Upper lobe of left lung (tissue), 6 donors: ENCODE measurements at regions not wholly inside any gene's neighbourhood (a gene's known extent, or its start where the extent isn't known, plus 50 kb on each side); places are given as distances from the start of the nearest gene placed in this dataset.

Experiments
- ATAC-seq, 2 donors: fragments of 200-7000 bp; cut with Tn5 transposase; one replicate each; pipeline ENCODE4 v1.9.1; 2022; ENCODE audit warnings: mild to moderate bottlenecking in 2 of 2, moderate library complexity in 2 of 2; ENCODE audit not compliant: low FRiP score in 2 of 2
- DNase-seq, 2 donors: peaks; one replicate each; pipeline ENCODE4 v3.0.0-alpha.2; 2019 to 2020
- H3K27ac ChIP-seq, 4 donors: fragments of 200-600 bp; sonication (generic); one replicate each; pipeline ENCODE4 v1.5.1; 2016 to 2019
- H3K27me3 ChIP-seq, 4 donors: fragments of 200-600 bp; sonication (generic); one replicate each; pipeline ENCODE4 v1.5.1; 2017 to 2019
- H3K36me3 ChIP-seq, 4 donors: fragments of 200-600 bp; sonication (generic); one replicate each; pipeline ENCODE4 v1.5.1; 2016 to 2019
- H3K4me1 ChIP-seq, 4 donors: fragments of 200-600 bp; sonication (generic); one replicate each; pipeline ENCODE4 v1.5.1; 2018 to 2019
- H3K4me3 ChIP-seq, 4 donors: fragments of 200-600 bp; sonication (generic); one replicate each; pipeline ENCODE4 v1.5.1; 2017 to 2019; ENCODE audit warnings: mild to moderate bottlenecking in 2 of 4, moderate library complexity in 1 of 4
- H3K9me3 ChIP-seq, 4 donors: fragments of 200-600 bp; sonication (generic); one replicate each; pipeline ENCODE4 v1.5.1; 2018 to 2019
- EP300 ChIP-seq, 4 donors: sonication (generic); formaldehyde crosslinking; IDR thresholded peaks; one replicate each; pipeline ENCODE4 v1.5.1; 2017; ENCODE audit warnings: antibody characterized with exemption in 4 of 4, control low read depth in 2 of 4
- POLR2A ChIP-seq, 4 donors: fragments of 450-650 bp; IDR thresholded peaks; one replicate each; pipeline ENCODE4 v1.5.1; 2016 to 2017; ENCODE audit warnings: antibody characterized with exemption in 4 of 4, mild to moderate bottlenecking in 2 of 4
- POLR2AphosphoS5 ChIP-seq, 2 donors: sonication (generic); formaldehyde crosslinking; IDR thresholded peaks; one replicate each; pipeline ENCODE4 v1.5.1; 2017; ENCODE audit warnings: antibody characterized with exemption in 2 of 2
- WGBS, 2 donors: methylation state at CpG; one replicate each; pipeline ENCODE4 v1.1.5; 2017 to 2018; 5-methylcytosine and 5-hydroxymethylcytosine counted together
- TF ChIP-seq, protein P1 (sequence below), 6 experiments: fragments of 450-650 bp in 4 of 6; fragments of 200-600 bp in 2 of 6; sonication (generic) in 2 of 6; IDR thresholded peaks; one replicate each; pipeline ENCODE4 v1.5.1; 2016 to 2019; ENCODE audit warnings: antibody characterized with exemption in 6 of 6
- donor health status: DM: no; HTN: no; CAD: no; lungs with moderate emphysema.
- donor health status: DM: no; HTN: yes; CAD: no; lungs with severe emphysema.

DNA sequence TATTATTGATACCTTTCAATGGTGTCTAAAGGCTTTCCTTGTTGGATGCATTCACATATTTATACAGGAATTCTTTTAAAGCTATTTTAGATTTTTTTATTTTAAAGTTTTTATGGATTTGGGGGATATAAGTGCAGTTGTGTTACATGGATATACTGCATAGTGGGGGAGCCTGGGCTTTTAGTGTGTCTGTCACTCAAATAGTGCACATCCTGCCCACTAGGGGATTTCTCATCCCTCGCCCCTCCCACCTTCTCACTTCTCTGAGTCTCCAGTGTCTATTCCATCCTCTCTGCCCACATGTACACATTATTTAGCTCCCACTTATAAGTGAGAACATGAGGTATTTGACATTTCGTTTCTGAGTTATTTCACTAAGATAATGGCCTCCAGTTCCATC lies 154.0 kb upstream of the MKI67 start:
- no peak overlapping the region for H3K4me3 ChIP-seq
- ATAC-seq: no peak
- H3K27ac ChIP-seq: no peak overlapping the region
- no peak for DNase-seq
- H3K36me3 ChIP-seq: no peaks in the 10 kb centered on the region
- H3K27me3 ChIP-seq: no peaks in the 10 kb centered on the region
- 61 to 65% methylated on average over 2 of the region's 2 CpGs for WGBS, 2 donors
- TF ChIP-seq, protein P1, sequence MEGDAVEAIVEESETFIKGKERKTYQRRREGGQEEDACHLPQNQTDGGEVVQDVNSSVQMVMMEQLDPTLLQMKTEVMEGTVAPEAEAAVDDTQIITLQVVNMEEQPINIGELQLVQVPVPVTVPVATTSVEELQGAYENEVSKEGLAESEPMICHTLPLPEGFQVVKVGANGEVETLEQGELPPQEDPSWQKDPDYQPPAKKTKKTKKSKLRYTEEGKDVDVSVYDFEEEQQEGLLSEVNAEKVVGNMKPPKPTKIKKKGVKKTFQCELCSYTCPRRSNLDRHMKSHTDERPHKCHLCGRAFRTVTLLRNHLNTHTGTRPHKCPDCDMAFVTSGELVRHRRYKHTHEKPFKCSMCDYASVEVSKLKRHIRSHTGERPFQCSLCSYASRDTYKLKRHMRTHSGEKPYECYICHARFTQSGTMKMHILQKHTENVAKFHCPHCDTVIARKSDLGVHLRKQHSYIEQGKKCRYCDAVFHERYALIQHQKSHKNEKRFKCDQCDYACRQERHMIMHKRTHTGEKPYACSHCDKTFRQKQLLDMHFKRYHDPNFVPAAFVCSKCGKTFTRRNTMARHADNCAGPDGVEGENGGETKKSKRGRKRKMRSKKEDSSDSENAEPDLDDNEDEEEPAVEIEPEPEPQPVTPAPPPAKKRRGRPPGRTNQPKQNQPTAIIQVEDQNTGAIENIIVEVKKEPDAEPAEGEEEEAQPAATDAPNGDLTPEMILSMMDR (IDR thresholded peaks at IDR 0.05): no peak
- TF ChIP-seq EP300 (IDR thresholded peaks at IDR 0.05) (no peak), POLR2A (IDR thresholded peaks at IDR 0.05) (no peak), POLR2AphosphoS5 (IDR thresholded peaks at IDR 0.05) (no peak)
- H3K9me3 ChIP-seq: no peaks in the 10 kb centered on the region
- H3K4me1 ChIP-seq: peaks cover 0 to 5% (median 0%) of the 10 kb centered on the region in 4 donors

DNA sequence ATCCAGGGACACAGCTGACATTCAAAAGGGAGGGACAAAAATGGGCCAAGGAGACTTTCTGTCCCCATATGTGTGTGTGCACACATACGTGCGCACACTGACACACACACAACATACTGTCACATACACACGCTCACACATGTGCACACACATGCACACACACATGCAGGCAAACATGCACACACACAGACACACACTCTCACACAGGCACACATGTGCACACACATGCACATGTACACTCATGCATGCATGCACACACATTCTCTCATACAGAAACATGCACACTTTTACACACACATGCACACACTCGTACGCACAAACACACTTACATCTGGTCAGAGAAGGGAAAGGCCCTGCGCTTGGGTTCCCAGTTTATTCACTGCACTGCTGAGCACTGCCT lies 155.1 kb upstream of the MKI67 start:
- Histone ChIP-seq H3K9me3 (no peaks in the 10 kb centered on the region), H3K27me3 (peaks cover 0 to 2% (median under 1%) of the 10 kb centered on the region in 4 donors), H3K4me3 (no peak overlapping the region), H3K36me3 (no peaks in the 10 kb centered on the region), H3K27ac (no peak overlapping the region), H3K4me1 (peaks cover 0 to under 1% (median 0%) of the 10 kb centered on the region in 4 donors)
- ATAC-seq (no peak), DNase-seq (no peak)
- WGBS, 2 donors: 75 to 96% methylated on average over 6 of the region's 6 CpGs
- TF ChIP-seq POLR2AphosphoS5 (IDR thresholded peaks at IDR 0.05) (no peak), EP300 (IDR thresholded peaks at IDR 0.05) (no peak), POLR2A (IDR thresholded peaks at IDR 0.05) (no peak)
- TF ChIP-seq, protein P1 (IDR thresholded peaks at IDR 0.05): no peak

DNA sequence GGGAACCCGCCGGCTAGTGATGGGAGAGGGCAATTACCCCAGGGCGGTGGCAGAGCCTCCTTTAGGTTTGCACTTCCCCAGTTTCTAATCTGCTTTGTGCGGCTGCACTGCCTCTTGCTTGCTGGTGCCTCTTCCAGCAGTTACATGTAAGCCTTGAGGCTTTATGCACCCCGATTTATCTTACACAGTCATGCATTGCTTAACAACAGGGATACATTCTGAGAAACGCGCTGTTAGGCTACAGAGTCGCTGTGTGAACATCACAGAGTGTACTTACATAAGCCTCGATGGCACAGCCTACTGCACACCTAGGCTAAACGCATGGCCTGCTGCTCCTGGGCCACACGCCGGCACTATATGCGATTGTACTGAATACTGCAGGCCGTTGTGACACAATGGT lies 155.6 kb upstream of the MKI67 start:
- no peak overlapping the region for H3K27ac ChIP-seq
- no peak overlapping the region for H3K4me3 ChIP-seq
- peaks cover 0 to 5% (median 1%) of the 10 kb centered on the region in 4 donors for H3K27me3 ChIP-seq
- no peaks in the 10 kb centered on the region for H3K9me3 ChIP-seq
- WGBS, 2 donors: 92% methylated on average over 11 to 14 of the region's 14 CpGs
- H3K4me1 ChIP-seq: peaks cover 0 to 6% (median 0%) of the 10 kb centered on the region in 4 donors
- DNase-seq: no peak
- H3K36me3 ChIP-seq: no peaks in the 10 kb centered on the region
- TF ChIP-seq EP300 (IDR thresholded peaks at IDR 0.05) (no peak), POLR2A (IDR thresholded peaks at IDR 0.05) (no peak), POLR2AphosphoS5 (IDR thresholded peaks at IDR 0.05) (no peak)
- TF ChIP-seq, protein P1 (IDR thresholded peaks at IDR 0.05): no peak
- ATAC-seq: no peak

DNA sequence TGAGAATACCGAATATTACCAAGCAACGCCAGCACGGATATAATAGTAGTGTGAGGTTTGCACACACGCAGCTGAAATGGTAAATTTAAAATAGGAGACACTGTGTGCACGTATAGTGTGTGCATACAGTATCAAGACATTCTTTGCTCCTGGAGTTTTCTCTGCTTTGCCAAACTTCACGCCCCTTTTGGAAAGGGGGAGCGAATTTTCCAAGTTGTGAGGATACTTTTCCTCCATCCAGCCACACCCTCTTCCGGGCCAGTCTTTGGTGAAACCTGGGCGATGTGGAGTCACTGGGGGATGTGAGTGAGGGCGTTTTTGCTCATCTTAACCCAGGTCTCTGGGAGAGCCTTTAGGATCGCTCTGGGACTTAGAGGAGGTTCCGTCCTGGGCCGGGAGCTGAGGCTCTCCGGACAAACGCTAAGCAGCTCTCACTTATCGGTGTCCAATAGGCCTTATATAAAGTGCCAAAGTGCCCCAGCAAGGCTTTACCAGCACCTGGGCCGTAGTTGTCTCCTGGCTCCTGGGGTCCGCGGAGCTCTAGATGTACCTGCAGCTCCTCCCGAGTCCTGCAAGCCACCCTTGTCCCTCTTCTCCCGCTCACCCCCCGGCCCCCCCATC lies 160.0 kb upstream of the MKI67 start:
- H3K27me3 ChIP-seq: peaks cover 0 to 6% (median 1%) of the 10 kb centered on the region in 4 donors
- no peak overlapping the region for H3K27ac ChIP-seq
- no peak for TF ChIP-seq EP300 (IDR thresholded peaks at IDR 0.05)
- TF ChIP-seq POLR2AphosphoS5 (IDR thresholded peaks at IDR 0.05): no peak
- TF ChIP-seq, protein P1 (IDR thresholded peaks at IDR 0.05): no peak
- TF ChIP-seq POLR2A (IDR thresholded peaks at IDR 0.05): no peak
- no peaks in the 10 kb centered on the region for H3K36me3 ChIP-seq
- no peak overlapping the region for H3K4me3 ChIP-seq
- H3K9me3 ChIP-seq: peaks cover 0 to 14% (median 2%) of the 10 kb centered on the region in 4 donors
- no peak for ATAC-seq
- H3K4me1 ChIP-seq: peaks cover 0 to 7% (median 0%) of the 10 kb centered on the region in 4 donors
- 32 to 54% methylated on average over 11 to 22 of the region's 22 CpGs for WGBS, 2 donors
- no peak for DNase-seq
